ENCODE measurements at regions not wholly inside any gene's neighbourhood (a gene's known extent, or its start where the extent isn't known, plus 50 kb on each side); places are given as distances from the start of the nearest gene placed in this dataset.
A peak's percentile ranks its signal among the peaks of the same experiment; 100 is the strongest.

GRCh38 chr4:100820249-100820648, 302.4 kb upstream of the EMCN start:
- Histone ChIP-seq H3K36me3 (ENCODE audit: insufficient read depth) (no peaks in the 10 kb centered on the region), H3K4me3 (IDR thresholded peaks at IDR 0.05; ENCODE audit: insufficient read depth, low read depth, low read length) (no peak overlapping the region), H4K20me1 (ENCODE audit: insufficient read depth) (no peaks in the 10 kb centered on the region), H3K9ac (no peak overlapping the region), H2AFZ (ENCODE audit: low read depth) (no peak overlapping the region), H3K4me2 (0 out of 2 replicates have a peak overlapping the region, but pooled peaks have one; percentile 5), H3K27me3 (ENCODE audit: insufficient read depth, low read depth) (no peaks in the 10 kb centered on the region), H3K79me2 (ENCODE audit: insufficient read depth, low read depth) (no peaks in the 10 kb centered on the region), H3K27ac (no peak overlapping the region; the same call in 1 of the 2 replicates), H3K4me1 (ENCODE audit: low read depth, poor library complexity, severe bottlenecking) (no peaks in the 10 kb centered on the region)
- TF ChIP-seq, protein P1, sequence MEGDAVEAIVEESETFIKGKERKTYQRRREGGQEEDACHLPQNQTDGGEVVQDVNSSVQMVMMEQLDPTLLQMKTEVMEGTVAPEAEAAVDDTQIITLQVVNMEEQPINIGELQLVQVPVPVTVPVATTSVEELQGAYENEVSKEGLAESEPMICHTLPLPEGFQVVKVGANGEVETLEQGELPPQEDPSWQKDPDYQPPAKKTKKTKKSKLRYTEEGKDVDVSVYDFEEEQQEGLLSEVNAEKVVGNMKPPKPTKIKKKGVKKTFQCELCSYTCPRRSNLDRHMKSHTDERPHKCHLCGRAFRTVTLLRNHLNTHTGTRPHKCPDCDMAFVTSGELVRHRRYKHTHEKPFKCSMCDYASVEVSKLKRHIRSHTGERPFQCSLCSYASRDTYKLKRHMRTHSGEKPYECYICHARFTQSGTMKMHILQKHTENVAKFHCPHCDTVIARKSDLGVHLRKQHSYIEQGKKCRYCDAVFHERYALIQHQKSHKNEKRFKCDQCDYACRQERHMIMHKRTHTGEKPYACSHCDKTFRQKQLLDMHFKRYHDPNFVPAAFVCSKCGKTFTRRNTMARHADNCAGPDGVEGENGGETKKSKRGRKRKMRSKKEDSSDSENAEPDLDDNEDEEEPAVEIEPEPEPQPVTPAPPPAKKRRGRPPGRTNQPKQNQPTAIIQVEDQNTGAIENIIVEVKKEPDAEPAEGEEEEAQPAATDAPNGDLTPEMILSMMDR (conservative IDR thresholded peaks at IDR 0.05; ENCODE audit: low read depth, low read length), result no peak

DNA sequence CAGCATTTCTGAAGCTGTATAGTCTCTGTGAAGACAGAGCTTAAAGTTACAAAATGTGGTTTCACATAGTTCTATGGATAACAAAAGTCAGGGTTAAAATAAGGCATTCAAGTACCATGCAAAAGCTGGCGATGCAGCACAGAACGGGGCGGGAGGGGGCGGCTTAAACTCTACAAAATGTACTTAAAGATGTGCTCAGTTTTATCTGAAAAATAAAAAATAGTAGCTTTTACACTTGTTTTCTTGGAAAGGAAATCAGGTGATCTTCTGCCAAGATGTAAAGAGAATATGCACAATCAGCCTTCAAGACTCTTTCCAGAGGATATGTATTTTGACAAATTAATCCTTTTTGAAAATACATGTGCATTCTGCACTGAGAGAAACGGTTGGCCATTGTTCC, 301.7 kb upstream of the EMCN start:
- Histone ChIP-seq H3K4me2 (peak overlapping the region; percentile 5; the same call in 1 of the 2 replicates), H3K79me2 (ENCODE audit: insufficient read depth, low read depth) (no peaks in the 10 kb centered on the region), H3K4me3 (IDR thresholded peaks at IDR 0.05; ENCODE audit: insufficient read depth, low read depth, low read length) (no peak overlapping the region), H3K27ac (peak overlapping the region; percentile 27; the same call in 1 of the 2 replicates), H4K20me1 (ENCODE audit: insufficient read depth) (no peaks in the 10 kb centered on the region), H2AFZ (ENCODE audit: low read depth) (peak overlapping the region; percentile 13; the same call in 1 of the 2 replicates), H3K9ac (no peak overlapping the region), H3K36me3 (ENCODE audit: insufficient read depth) (no peaks in the 10 kb centered on the region), H3K4me1 (ENCODE audit: low read depth, poor library complexity, severe bottlenecking) (no peaks in the 10 kb centered on the region), H3K27me3 (ENCODE audit: insufficient read depth, low read depth) (no peaks in the 10 kb centered on the region)
- TF ChIP-seq, protein P1 (conservative IDR thresholded peaks at IDR 0.05; ENCODE audit: low read depth, low read length), result no peak

GRCh38 chr4:100816436-100817045, 298.7 kb upstream of the EMCN start:
- no peak overlapping the region for H3K9ac ChIP-seq
- no peak overlapping the region for H3K27ac ChIP-seq
- no peaks in the 10 kb centered on the region for H3K27me3 ChIP-seq (ENCODE audit: insufficient read depth, low read depth)
- H3K79me2 ChIP-seq (ENCODE audit: insufficient read depth, low read depth), result no peaks in the 10 kb centered on the region
- no peaks in the 10 kb centered on the region for H3K4me1 ChIP-seq (ENCODE audit: low read depth, poor library complexity, severe bottlenecking)
- H3K4me2 ChIP-seq, result no peak overlapping the region
- H4K20me1 ChIP-seq (ENCODE audit: insufficient read depth), result no peaks in the 10 kb centered on the region
- H3K36me3 ChIP-seq (ENCODE audit: insufficient read depth), result no peaks in the 10 kb centered on the region
- TF ChIP-seq, protein P1 (conservative IDR thresholded peaks at IDR 0.05; ENCODE audit: low read depth, low read length), result no peak
- H3K4me3 ChIP-seq (IDR thresholded peaks at IDR 0.05; ENCODE audit: insufficient read depth, low read depth, low read length), result no peak overlapping the region
- H2AFZ ChIP-seq (ENCODE audit: low read depth), result no peak overlapping the region

GRCh38 chr4:100811046-100811445, 293.2 kb upstream of the EMCN start:
- no peaks in the 10 kb centered on the region for H3K27me3 ChIP-seq (ENCODE audit: insufficient read depth, low read depth)
- no peak overlapping the region for H3K4me2 ChIP-seq
- no peaks in the 10 kb centered on the region for H4K20me1 ChIP-seq (ENCODE audit: insufficient read depth)
- no peak overlapping the region for H3K4me3 ChIP-seq (IDR thresholded peaks at IDR 0.05; ENCODE audit: insufficient read depth, low read depth, low read length)
- H3K79me2 ChIP-seq (ENCODE audit: insufficient read depth, low read depth), result no peaks in the 10 kb centered on the region
- no peak overlapping the region for H2AFZ ChIP-seq (ENCODE audit: low read depth)
- no peak overlapping the region for H3K9ac ChIP-seq
- no peaks in the 10 kb centered on the region for H3K4me1 ChIP-seq (ENCODE audit: low read depth, poor library complexity, severe bottlenecking)
- TF ChIP-seq, protein P1 (conservative IDR thresholded peaks at IDR 0.05; ENCODE audit: low read depth, low read length), result no peak
- H3K36me3 ChIP-seq (ENCODE audit: insufficient read depth), result no peaks in the 10 kb centered on the region
- no peak overlapping the region for H3K27ac ChIP-seq

All from KMS-11 (cell line).